Fibroblast of lung (primary cell): ENCODE measurements at regions not wholly inside any gene's neighbourhood (a gene's known extent, or its start where the extent isn't known, plus 50 kb on each side); places are given as distances from the start of the nearest gene placed in this dataset.

ENCODE experiments used
- CTCF ChIP-seq, 2 donors: IDR thresholded peaks in 1 of 2; conservative IDR thresholded peaks in 1 of 2; 1 replicate in 1 of 2; 2 replicates in 1 of 2; pipeline ENCODE4 v1.5.1; 2011 to 2012; ENCODE audit warnings: low read length in 2 of 2, control low read depth in 1 of 2, inconsistent platforms in 1 of 2, low read depth in 1 of 2, mild to moderate bottlenecking in 1 of 2
- EZH2 ChIP-seq: IDR thresholded peaks from 2 replicates; pipeline ENCODE4 v1.5.1; 2012; ENCODE audit warnings: low read length, control low read depth, mild to moderate bottlenecking; ENCODE audit errors: missing control alignments

GRCh38 chr2:215787565-215788178 is 225.7 kb downstream of the MREG start:
- TF ChIP-seq CTCF (conservative IDR thresholded peaks at IDR 0.05 in 1 of 2, IDR thresholded peaks at IDR 0.05 in 1 of 2; ENCODE audit: low read depth in 1 of 2, low read length in 2 of 2), result no peak
- no peak for TF ChIP-seq EZH2
